DOHH2 (cell line): ENCODE measurements at regions not wholly inside any gene's neighbourhood (a gene's known extent, or its start where the extent isn't known, plus 50 kb on each side); places are given as distances from the start of the nearest gene placed in this dataset.

Experiments
- CTCF ChIP-seq: fragments of 200-600 bp; sonication (generic); IDR thresholded peaks from one replicate; pipeline ENCODE4 v1.5.1; 2014; ENCODE audit warnings: antibody characterized with exemption, mild to moderate bottlenecking, low read depth, low read length; ENCODE audit not compliant: poor library complexity, severe bottlenecking
- EZH2phosphoT487 ChIP-seq: fragments of 200-600 bp; sonication (generic); IDR thresholded peaks from 2 replicates; pipeline ENCODE4 v1.6.1; 2017; ENCODE audit warnings: borderline replicate concordance, mild to moderate bottlenecking, antibody characterized with exemption, low read length, moderate library complexity, mixed read lengths

- TF ChIP-seq CTCF (no peak), EZH2phosphoT487 (no peak)
Measured at GRCh38 chr14:39766397-39767000, 334.3 kb upstream of the FBXO33 start.
